Right ventricle myocardium inferior (tissue), 1 donor: ENCODE measurements at regions not wholly inside any gene's neighbourhood (a gene's known extent, or its start where the extent isn't known, plus 50 kb on each side); places are given as distances from the start of the nearest gene placed in this dataset.

Experiments
- ATAC-seq: fragments of 200-7000 bp; cut with Tn5 transposase; one replicate; pipeline ENCODE4 v1.9.1; 2020; ENCODE audit warnings: mild to moderate bottlenecking, moderate library complexity
- DNase-seq: peaks from one replicate; pipeline ENCODE4 v3.0.0; 2021; ENCODE audit errors: missing footprints
- intact Hi-C: fragments of 100-400 bp; cut with DNase I; formaldehyde crosslinking; loops from one replicate; pipeline ENCODE4 v1.11.0; 2022
- donor health status: DM: no; HTN: yes; CAD: no; lungs with severe emphysema.

DNA sequence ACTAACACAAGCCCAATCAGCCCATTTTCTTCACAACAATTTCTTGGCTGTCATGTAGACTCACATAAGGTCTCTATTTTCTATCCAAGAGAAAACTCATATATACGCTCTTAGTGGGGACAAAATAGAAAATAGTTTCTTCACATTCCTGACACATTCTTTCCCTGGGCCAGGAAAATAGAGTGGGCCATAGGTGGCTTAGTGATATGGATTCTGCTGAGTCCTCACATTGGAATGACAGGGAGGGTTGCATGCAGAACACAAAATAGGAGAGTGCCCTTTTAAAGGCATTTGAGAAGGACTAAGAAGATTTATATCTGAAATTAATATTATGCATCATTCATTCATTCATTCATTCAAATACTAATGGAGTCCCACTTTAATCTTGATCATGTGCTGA, 207.7 kb downstream of the LYPLAL1 start:
- intact Hi-C loops: no loop called here
- DNase-seq (no peak), ATAC-seq (no peak)

DNA sequence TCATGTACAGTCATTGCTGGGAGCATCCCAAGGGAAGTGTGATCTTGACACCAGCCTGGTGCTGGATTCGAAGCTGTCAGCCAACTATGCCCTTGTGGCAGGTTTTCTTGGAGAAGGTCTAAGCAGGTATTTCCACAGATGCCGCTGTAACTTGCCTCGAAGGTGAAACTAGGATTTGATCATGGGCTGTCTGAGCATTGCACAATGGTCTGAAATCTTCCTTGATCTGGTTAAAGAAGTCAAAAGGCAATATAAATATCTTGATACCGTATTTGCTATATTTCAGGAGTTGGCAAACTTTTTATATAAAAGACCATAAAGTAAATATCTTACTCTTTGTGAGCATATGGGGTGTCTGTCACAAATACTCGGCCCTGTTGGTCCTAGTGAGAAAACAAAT, 206.8 kb downstream of the LYPLAL1 start:
- intact Hi-C loops: no loop called here
- ATAC-seq (no peak), DNase-seq (no peak)

GRCh38 chr1:219379691-219380090, 206.0 kb downstream of the LYPLAL1 start:
- intact Hi-C loops: no loop called here
- ATAC-seq (no peak), DNase-seq (no peak)

- DNase-seq (no peak), ATAC-seq (no peak)
Measured at GRCh38 chr1:219374636-219375035, 201.0 kb downstream of the LYPLAL1 start.

DNA sequence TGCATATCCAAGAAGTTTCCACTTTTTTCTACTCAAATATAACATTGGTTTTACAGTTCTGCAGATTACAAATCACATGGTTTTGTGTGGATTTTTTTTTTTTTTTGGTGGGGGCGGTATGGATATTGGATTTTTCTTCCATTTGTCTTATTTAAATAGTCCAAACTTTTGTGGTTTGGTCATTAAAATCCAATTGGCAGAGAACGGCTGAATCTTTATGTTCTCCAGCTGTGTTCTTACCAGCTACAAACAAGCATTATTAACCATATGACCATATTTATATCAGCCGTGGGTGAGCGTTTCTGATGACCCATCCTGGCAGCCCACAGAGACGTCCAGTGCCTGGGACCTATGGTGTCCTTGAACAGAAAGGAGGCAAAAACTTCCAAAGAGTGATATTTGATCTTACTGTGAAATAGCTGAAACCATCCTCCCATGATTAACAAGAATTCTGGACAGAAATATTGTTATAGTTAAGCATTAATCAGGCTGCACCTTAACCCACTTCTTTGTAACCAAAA, 200.4 kb downstream of the LYPLAL1 start:
- intact Hi-C loops: no loop called here
- no peak for ATAC-seq

More at GRCh38 chr1:219374636-219375035, 201.0 kb downstream of the LYPLAL1 start:
- intact Hi-C loops: no loop called here

GRCh38 chr1:219373616-219373935, 199.9 kb downstream of the LYPLAL1 start:
- intact Hi-C loops: no loop called here
- ATAC-seq (no peak), DNase-seq (no peak)

More for the DNA sequence above, 200.4 kb downstream of the LYPLAL1 start:
- DNase-seq: no peak

- intact Hi-C loops: no loop called here
- ATAC-seq (no peak), DNase-seq (no peak)
Measured at GRCh38 chr1:219372916-219373615, 199.4 kb downstream of the LYPLAL1 start.

DNA sequence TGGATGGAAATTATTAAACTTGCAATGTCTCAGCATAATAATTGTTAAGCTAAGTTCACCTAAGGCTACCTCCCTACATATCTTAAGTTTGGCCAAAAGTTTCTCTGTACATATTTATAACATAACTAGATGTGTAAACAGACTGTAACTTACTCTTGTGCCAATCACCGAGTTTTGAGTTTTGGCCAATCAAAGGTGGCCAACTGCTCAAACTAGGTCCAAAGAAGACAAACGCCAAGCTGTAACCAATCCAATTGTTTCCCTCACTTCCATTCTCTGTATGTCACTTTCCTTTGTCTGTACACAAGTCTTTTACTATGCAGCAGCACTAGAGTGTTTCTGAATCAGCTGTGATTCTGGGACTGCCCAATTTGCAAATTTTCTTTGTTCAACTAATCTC, 197.8 kb downstream of the LYPLAL1 start:
- no peak for DNase-seq
- no peak for ATAC-seq
- intact Hi-C loops: no loop called here

DNA sequence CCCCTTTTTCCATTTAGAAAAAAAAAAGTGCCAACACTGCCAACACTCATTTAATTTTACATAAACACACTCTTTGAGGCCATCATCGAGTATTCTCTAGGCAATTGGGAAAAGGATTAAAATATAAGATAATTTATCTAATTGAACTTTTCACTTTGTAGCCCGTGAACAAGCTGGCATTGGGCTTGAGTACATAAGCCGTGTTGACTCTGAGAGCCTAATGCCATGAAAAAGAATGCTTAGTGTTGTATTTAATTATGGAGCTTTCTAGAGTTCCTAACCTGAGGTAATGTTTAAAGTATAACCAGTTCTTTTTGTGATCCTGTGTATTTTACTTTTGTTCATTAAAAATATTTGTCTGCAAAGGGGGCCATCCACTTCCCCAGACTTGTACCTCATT, 193.8 kb downstream of the LYPLAL1 start:
- DNase-seq (no peak), ATAC-seq (no peak)

GRCh38 chr1:219365451-219365850, 191.8 kb downstream of the LYPLAL1 start:
- intact Hi-C loops: no loop called here
- no peak for DNase-seq
- ATAC-seq: no peak

More for the DNA sequence above, 193.8 kb downstream of the LYPLAL1 start:
- intact Hi-C loops: no loop called here

DNA sequence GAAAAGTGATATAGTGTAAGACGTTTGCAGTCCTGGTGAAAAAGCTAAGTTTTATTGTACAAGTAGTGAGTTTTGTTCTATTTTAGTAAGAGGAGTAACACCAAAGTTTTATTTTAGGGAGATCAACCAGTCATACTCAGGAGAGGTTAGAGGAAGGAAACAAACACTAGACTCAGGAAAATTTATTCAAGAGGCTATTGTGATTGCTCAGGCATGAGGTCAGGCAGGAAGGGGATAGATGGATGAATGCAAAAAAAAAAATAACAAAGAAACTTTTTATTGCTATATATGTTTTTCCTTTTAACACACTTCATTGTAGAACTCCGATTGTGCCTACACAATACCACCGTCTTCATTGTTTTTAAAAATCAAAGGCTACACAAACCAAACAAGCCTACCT, 189.0 kb downstream of the LYPLAL1 start:
- DNase-seq (no peak), ATAC-seq (no peak)
- intact Hi-C loops: no loop called here

- ATAC-seq (no peak), DNase-seq (no peak)
- intact Hi-C loops: no loop called here
Measured at GRCh38 chr1:219359126-219359525, 185.4 kb downstream of the LYPLAL1 start.

DNA sequence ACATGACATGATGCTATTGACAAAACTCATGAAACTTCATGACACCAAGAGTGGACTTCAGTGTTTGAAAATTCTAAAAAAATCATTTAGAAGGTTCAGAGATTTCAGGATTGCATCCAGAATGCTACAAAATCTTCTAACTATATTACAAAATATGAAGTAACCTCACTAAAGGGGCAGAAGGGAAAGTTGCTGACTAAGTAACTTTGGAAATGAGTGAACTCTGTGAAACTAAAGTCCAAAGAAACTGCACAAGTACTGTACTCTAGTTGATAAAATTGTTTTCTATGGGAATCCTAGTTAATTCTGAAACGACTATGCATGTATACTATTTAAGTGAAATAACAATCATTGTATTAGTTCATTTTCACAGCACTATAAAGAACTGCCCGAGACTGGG, 184.4 kb downstream of the LYPLAL1 start:
- ATAC-seq (no peak), DNase-seq (no peak)
- intact Hi-C loops: no loop called here

DNA sequence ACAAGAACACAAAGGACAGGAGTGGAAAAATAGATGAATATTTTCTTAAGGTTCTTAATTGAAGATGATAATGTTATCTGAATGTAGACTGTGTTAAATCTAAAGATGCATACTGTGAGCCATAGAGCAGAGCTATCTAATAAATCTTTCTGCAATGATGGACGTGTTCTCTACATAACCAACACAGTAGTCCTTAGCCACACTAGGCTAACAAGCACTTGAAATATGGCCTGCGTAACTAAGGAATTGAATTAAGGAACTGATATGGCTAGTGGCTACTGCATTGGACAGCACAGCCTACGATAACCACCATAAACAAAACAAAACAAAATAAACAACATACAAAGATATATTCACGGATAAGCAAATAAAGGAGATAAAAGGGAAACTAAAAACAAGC, 181.3 kb downstream of the LYPLAL1 start:
- intact Hi-C loops: no loop called here
- DNase-seq: no peak

GRCh38 chr1:219352961-219353651, 179.4 kb downstream of the LYPLAL1 start:
- ATAC-seq (no peak), DNase-seq (no peak)
- intact Hi-C loops: no loop called here

More for the DNA sequence above, 181.3 kb downstream of the LYPLAL1 start:
- ATAC-seq: no peak

- no peak for ATAC-seq
- intact Hi-C loops: no loop called here
- no peak for DNase-seq
Measured at GRCh38 chr1:219350172-219350931, 176.7 kb downstream of the LYPLAL1 start.

DNA sequence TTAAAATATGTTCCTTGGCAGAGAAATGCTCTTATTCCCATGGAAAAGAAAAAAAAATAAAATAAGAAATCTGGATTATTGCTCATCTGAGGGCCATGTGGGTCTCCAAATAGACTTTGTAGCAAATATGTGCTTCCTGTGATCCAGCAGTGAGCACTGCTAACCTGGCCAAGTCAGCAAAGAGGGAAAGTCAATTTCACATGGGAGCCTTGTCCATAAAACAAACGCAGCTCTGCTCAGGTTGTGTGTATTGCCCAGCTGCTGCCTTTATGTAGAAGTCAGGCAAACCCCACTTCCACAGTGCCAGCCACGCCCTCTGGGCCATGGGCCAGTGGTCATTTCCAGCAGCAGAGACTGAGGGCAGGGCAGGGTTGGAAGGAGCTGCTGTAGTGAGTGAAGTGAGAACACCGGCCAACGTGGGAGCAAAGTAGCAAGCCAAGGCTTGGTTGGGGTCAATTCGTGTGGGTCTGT, 174.3 kb downstream of the LYPLAL1 start:
- DNase-seq (peak; percentile 69), ATAC-seq (peak; percentile 85)
- intact Hi-C loops: no loop called here

- intact Hi-C loops: no loop called here
- no peak for DNase-seq
- no peak for ATAC-seq
Measured at GRCh38 chr1:219347376-219347775, 173.7 kb downstream of the LYPLAL1 start.

DNA sequence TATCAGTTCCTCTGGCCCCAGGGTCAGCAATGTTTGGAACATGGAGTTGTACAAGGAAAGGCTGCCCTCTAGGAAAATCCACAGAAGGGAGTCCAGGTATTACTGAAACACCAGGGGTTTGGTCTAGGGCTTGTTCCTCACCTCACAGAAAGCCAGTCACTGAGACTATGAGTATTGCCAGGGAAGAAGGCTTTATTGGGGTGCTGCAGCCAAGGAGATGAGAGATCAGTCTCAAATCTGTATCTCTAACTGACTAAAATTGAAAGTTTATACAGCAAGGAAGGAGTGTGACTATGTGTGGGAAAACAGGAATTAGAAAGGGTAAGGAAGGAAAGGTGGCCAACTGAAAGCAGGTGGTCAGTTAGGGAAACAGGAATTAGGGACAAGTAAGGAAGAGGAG, 172.3 kb downstream of the LYPLAL1 start:
- no peak for ATAC-seq
- no peak for DNase-seq
- intact Hi-C loops: no loop called here

DNA sequence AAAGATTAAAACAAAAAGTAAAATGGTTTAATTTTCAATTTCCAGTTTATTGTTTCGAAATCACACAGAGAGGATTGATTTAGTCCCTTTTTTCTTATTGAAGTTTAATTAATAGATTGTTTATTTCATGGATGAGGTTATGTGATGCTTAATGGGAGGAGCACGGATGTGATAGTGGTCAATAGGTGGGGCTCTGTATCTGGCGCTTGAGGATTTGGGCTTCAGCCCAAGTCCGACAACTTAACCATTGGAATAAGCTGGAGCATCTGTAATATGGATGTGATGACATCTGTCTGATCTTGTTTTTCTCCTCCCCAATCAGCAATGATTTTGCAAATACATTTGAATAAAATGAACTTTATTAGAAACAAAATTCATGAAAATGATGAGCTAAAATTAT, 169.2 kb downstream of the LYPLAL1 start:
- ATAC-seq (no peak), DNase-seq (no peak)
- intact Hi-C loops: no loop called here
